Renal cortex interstitium (tissue), 11 donors: ENCODE measurements at regions not wholly inside any gene's neighbourhood (a gene's known extent, or its start where the extent isn't known, plus 50 kb on each side); places are given as distances from the start of the nearest gene placed in this dataset.

Source experiments
- DNase-seq, 11 donors: peaks; one replicate each; pipeline ENCODE4 v3.0.0-alpha.2; 2013; ENCODE audit warnings: low read depth in 9 of 11, low spot score in 4 of 11; ENCODE audit errors: extremely low read depth in 1 of 11

DNA sequence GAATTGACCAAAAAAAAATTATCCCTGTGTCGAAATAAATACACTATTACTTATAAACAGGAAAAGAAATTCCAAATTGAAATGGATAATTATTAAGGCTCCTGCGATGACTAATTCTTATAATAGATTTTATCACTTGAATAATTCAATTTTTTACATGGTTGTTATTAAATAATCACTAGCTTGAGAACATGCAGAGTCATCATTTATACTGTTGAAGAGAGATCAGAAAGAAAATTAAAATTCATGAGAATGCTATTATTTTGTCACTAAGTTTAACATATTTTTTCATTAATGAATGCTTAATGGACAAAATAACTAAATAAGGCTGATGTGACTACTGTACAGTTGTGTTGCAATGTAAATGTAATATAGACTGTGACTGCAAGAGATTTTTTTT lies 1011.3 kb upstream of the C9orf72 start:
- DNase-seq = no peak

DNA sequence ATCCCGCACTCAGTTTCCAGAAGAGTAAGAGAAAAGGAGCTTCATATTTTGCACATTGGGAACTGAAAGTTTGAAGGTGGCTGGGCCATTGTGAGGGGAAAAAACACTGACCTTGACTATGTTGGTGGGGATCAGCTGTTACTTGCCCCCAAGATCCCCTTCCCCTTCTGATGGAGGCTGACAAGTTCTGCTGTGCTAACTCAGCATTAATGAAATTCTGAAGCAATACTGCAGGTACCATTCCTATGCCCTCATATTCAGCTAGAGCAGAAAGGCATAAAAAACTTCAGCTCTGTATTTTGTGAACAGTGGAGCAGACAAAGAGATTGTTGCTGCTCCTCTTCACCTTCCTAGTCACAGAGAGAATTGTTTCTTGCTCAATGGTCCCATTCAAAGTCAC lies 1013.8 kb upstream of the C9orf72 start:
- no peak for DNase-seq

DNA sequence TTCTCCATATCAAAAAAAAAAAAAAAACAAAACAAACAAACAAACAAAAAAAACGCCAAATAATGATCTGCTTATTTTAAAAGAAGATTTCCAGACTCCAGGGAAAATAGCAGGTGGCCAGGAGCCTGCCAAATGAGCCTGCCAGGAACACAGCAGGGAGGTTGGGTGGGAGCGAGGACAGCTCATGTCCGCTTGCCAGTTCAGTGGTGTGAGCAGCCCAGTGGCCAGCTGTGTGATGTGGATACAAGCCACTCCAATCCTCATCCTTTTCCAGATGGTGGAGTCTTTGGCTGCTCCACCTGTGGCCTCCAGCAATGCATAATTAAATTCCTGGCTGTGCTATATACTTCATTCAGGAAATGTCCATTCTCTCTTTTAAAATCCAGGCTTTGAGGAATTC lies 1025.1 kb upstream of the C9orf72 start:
- DNase-seq = no peak

DNA sequence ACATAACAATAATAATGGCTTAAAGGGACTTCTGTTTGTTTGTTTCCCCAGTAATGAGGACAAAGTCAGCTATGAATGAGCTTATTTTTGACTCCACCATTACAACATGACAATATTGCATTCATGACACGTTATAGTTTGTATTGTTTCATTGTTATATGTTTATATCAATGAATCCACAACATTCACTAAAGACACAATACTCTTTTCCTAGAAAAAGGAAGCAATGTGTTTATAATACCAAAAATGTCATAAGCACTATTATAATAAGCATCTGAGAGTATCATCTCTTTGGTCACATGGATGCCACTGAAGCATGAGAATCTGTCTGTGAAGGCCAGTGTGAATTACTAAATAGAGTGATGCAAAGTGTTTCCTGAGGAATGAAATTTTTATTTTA lies 1026.9 kb upstream of the C9orf72 start:
- DNase-seq = no peak

DNA sequence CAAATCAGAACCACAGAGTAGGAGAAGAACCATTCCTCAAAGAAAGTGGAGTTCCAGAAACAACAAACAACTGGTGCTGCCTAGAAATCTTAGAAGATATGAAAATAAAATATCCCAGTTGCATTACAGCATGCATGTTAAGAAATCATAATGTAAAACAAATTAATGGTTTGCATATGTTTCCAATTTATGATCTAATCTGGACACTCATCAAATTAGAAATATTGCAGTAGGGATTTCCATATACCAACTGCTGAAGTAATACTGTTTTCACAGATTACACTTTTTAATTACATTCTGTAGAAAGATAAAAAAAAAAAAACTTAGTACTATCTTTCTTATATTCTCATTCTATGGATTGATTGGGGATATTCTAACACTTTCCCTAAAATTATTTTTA lies 1034.6 kb upstream of the C9orf72 start:
- DNase-seq = no peak

DNA sequence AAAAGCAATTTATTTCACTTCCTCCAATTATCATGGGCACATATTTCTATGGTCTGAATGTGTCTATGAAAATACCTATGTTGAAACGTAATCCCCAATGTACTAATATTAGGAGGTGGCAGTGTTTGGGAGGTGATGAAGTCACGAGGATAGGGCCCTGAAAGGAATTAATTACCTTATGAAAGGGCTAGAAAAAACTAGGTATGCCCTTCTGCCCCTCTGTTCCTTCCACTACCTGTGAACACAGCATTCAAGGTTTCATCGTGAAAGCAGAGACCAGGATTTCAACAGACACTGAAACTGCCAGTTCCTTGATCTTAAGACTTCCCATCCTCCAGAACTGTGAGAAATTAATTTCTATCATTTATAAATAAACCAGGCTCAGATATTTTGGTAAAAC lies 1037.1 kb upstream of the C9orf72 start:
- DNase-seq = no peak

DNA sequence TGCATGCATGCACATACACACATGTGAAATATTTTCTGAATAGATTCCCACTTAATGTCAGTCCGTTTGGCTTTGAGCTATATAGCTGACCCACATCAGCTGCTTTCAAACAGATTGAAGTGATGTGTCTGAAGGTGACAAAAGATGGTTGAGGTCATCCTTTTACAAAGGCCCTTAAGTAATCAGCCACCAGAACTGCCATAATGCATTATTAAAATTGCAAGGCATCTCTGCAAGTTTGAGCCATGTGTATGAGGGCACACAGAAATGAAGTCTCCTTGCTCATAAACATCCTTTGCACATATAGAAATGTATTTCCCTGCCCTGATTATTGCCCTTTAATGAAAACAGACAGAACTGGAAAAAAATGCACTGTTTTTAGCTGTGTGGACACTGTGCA lies 1043.0 kb upstream of the C9orf72 start:
- DNase-seq = no peak

DNA sequence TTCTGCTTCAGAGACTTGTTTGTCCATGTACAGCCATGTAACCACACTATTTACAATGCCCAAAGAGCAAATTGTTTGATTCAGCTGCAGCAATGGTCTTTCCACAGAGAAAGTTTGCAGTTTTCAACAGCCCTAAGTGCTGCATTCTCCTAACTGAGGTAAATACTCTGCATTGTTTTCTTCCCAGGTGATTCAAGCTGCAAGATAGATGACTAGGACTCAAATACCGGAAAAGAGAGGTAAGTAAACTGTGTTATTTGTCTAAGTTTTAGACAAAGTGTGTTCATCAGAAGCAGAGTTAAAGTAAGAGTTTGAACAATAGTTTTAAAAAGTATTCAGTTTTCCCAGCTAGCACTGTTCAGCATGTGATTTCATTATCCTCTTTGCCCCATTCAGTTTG lies 1046.7 kb upstream of the C9orf72 start:
- DNase-seq = no peak

DNA sequence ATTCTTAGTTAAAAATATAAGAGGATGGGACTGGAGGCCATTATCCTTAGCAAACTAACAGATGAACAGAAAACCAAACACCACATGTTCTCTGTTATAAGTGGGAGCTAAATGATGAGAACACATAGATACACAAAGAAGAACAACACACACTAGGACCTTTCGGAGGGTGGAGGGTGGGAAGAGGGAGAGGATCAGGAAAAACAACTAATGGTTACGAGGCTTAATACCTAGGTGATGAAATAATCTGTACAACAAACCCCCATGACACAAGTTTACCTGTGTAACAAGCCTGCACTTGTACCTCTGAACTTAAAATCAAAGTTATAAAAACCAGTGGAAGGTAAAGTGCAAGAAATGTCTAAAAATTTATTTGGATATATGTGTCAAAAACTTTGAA lies 1047.4 kb upstream of the C9orf72 start:
- no peak for DNase-seq

DNA sequence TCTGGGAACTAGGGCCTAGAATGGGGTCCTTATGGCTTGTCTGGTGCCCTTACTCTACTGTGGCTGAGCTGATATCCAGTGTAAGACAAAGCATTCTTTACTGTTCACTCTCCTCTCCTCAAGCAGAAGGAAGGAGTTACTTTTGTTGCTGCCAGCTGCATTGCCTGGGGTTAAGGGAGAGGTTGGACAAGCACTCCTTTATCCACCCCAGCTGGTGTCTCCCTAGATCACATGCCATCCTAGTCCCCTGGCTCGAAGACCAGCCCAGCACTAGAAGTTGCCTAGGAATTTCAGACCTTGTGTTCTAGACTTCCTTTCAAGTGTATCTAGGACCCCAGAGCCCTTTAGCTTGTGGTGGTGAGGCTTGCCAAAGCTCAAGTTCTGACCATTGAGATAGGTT lies 1051.5 kb upstream of the C9orf72 start:
- no peak for DNase-seq

DNA sequence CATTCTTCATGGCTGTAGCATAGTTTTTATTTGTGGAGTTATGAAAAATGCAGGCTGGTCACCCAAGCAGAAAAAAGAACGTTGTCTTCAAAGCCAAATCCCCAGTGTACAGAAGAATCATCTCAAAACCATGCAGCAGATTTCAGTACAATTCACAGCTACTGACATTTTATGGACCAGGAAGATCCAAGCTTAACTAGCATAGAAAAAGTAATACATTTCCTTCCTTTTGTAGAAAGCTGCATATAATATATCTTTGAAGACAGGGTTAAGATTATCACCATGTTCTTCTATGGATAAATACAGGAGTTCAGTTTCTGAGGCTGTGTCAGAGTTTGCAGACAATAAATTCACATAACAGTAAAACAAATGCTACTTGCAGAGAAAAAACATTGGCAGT lies 1054.8 kb upstream of the C9orf72 start:
- no peak for DNase-seq

DNA sequence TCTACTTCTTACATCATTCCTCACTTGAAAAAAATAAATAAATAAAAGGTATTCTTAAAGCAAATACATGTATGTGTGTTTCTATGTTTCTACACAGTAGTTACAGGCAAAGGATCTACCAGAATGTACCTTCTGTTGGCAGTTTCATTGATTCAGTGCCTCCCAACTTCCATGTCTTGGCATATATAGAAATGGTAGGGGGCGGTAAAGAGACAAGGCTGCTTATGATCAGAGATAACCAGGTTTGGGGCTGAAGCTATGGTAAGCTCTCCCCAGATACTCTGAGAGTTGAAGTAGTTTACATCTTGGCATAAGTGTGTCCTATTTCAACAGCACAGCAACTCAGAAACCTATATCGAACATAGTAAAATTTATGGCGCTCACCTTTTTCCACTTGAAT lies 1075.4 kb upstream of the C9orf72 start:
- DNase-seq = no peak

DNA sequence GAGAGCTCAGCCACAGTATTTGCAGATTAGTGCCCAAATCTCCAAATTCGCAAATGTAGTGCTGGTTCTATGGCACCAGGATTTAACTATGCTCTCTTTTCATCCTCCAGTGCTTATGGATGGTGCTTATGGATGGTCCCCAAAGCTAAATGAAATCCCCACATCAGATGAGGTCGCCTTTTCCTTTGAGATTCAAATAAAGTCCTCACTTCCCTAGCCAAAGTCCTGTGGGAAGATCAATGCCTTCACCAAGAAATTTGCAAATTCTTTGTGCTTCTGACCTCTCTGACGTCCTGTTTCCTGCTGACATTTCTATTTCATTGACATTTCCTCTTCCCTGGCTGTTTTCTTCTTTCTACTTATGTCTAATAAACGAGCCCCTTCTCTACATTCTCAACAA lies 1077.0 kb upstream of the C9orf72 start:
- DNase-seq = no peak

DNA sequence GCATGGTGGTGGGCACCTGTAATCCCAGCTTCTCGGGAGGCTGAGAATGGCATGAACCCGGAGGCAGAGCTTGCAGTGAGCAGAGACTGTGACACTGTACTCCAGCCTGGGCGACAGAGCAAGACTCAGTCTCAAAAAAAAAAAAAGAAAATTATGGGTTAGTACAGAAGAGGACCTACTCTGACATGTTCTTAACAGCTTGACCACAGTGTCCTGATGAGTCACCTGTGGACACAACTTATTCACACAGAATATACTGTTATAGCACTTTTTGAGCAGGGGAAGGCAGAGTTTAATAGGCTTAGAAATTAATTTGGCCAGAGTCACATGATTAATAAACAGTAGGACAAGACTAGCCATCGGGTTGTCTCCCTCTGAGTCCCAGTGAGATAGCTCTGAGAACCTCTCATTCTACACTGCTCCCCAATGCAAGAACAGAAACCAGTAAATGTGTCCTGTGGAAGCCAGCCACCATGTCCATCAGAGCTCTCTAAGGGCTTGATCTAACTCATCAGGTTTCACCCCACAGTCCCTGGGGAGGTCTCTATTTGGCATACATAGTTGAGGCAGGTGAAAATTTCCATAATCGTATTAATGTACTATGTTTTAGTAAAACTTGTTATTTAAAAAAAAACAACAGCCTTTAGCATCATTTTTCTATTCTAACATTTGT lies 1077.9 kb upstream of the C9orf72 start:
- DNase-seq = no peak

DNA sequence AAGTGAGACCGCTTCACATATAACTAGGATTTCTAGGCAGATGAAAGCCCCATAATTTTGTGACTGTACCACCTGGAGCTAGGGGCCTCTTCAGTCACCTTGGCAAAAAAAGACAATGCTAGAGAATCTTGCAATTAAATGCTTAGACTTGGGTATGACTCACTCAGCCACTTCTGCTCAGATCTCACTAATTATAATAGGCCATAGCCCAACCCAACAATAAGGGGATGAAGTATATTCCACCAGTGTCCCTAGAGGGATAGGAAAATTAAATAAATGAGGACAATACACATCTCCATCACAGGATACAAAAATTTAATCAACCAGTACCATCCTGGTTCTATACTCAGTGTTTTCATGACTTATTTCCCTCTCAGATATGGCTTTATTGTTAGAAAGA lies 1079.9 kb upstream of the C9orf72 start:
- DNase-seq = no peak

DNA sequence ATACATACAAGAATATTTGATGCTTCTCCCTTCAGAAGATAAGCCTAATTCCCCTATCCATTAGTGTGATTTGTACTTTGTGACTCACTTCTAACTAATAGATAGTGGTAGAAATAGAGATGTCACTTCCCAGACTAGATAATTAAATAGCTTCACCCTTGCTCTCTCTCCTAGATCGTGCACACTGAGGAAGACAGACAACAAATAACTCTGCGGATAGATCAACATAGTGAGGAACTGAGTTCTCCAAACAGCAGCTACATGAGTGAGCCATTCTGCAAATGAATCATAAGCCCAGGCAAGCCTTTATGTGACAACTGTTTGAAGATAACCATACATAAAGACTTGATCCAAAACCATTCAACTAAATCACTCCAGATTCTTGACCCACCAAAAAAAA lies 1083.4 kb upstream of the C9orf72 start:
- no peak for DNase-seq

DNA sequence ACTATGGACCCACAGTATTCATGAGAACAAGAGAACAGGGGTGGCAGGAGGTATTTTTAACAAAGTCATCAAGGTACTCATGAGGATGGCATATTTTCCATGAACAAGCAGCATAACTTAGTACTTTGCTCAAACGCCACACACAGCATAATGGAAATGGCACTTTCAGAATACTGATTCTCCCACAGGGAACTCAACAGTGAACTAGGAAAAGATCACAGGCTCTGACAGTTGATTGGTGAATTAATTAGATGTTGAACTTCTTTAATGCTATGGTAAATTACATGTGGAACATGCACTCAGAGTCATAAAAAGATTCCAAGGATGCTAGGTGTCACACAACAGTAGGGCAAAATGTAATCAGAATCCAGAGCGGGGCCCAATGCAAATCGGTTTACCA lies 1088.6 kb upstream of the C9orf72 start:
- DNase-seq = no peak

DNA sequence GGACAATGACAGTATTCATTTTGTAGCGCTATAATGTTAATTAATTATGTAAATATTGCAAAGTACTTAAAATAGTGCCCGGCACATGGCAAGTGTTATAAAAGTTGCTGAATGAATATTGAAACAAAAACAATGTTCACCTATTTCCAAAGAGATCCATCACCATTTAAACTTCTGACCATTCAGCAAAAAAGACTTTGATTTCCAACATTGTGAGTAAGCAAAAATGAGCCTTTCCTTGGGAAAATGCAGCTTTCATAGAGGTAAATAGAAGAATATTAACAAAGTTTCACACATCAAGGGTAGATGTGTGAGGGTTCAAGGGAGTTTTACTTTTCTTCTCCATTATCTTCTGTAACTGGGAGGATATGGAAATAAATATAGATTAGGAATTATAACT lies 1089.4 kb upstream of the C9orf72 start:
- DNase-seq = no peak

DNA sequence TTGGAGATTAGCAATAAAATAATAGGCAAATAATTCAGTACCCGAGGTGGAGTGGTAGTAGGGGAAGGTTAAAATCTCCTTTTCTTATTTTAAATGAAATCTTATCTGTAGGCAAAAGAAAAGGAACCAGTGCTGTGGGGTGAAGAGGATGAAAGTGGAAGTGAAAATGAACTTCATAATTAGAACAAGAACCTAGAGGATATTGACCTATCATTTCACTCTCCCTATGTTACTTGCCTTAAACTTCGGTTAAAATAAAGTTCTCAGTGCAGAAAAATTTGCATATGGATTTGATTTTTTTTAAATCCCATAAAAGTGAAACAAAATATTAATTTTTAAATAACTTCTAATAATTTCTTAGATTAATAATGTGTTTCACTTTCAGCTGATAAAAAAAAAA lies 1094.9 kb upstream of the C9orf72 start:
- DNase-seq = no peak

DNA sequence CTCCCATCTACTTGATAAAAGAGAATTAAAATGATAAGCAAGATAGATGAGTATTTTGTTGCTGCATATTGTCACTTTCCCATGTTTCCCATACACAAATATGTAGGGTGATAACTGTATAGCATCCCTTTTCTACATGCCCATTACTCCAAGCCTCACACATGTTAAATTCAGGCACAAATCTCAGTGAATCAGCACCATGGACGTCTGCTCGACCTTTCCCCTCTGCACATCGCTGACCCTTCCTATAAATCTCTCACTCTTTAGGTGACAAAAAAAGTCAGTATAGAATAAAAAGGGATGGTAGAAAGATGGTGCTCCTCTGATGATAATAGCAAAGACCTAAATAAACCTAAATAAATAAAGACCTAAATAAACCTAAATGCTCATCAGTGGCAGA lies 1097.7 kb upstream of the C9orf72 start:
- DNase-seq = no peak

DNA sequence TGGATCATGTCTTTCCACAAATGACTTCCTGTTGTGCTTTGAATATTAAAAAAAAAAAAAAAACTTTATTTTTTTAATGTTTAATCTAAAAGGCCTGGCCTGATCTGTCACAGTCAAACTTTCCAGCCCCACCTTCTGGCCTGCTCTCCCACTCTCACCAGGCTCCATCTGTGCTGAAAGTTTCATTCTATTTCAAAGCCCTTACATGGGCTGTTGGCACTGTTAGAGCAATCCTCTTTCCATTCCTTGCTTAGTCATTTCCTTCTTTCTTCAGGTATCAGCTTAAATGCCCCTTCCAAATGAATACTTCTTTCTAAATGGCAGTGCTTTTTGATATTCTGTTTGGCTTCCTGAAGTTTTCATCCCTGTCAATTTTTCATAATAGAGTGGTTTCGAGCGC lies 1104.8 kb upstream of the C9orf72 start:
- no peak for DNase-seq

DNA sequence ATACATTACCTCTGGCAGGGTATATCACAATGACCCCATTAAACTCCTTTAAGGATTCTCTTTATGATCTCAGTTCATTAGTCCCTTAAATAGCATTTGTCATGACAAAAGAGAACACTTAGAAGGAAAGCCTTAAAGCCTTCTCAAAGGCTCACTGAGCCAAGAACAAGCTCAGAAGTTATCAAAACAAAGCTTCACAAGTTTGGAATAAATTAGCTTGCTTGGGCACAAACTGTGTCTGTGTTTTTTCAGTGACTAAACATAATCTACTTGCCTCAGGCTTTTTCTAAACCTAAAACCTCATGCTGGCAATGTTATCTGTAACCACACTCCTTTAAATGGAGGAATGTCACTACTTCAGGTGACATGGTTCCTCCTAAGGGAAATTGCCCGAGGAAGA lies 1114.9 kb upstream of the C9orf72 start:
- peak in 3 of 11 donors; percentile 3 to 12 (median 8) for DNase-seq
